ENCODE measurements at regions not wholly inside any gene's neighbourhood (a gene's known extent, or its start where the extent isn't known, plus 50 kb on each side); places are given as distances from the start of the nearest gene placed in this dataset.

- Histone ChIP-seq H3K27me3 (ENCODE audit: insufficient read depth) (no peaks in the 10 kb centered on the region), H2AFZ (ENCODE audit: low read depth) (no peak overlapping the region), H3K9me3 (no peaks in the 10 kb centered on the region), H3K9me2 (no peaks in the 10 kb centered on the region), H3K9ac (no peak overlapping the region), H3F3A (replicated peaks; ENCODE audit: insufficient read depth) (no peaks in the 10 kb centered on the region), H4K20me1 (ENCODE audit: insufficient read depth) (no peaks in the 10 kb centered on the region), H3K4me3 (ENCODE audit: low read depth in 2 of 2, low read length in 1 of 2) (no peak overlapping the region), H3K79me2 (ENCODE audit: insufficient read depth) (no peaks in the 10 kb centered on the region), H3K4me2 (no peak overlapping the region), H3K36me3 (replicated peaks in 1 of 2; ENCODE audit: control insufficient read depth in 1 of 2, insufficient read depth in 2 of 2, low read length in 1 of 2) (no peaks in the 10 kb centered on the region), H3K27ac (ENCODE audit: low read depth in 2 of 2, low read length in 1 of 2) (no peak overlapping the region), H3K4me1 (ENCODE audit: control insufficient read depth in 1 of 2, insufficient read depth in 2 of 2, low read depth in 1 of 2, low read length in 1 of 2) (no peaks in the 10 kb centered on the region)
- WGBS (ENCODE audit: low lambda C conversion rate): 64% methylated on average over 2 of the region's 2 CpGs
- CTCF ChIA-PET: interaction anchor here (1.1 kb wide), 1 partner anchor 13 kb away, joined by 3 read pairs; no protein-coding TSS in a partner anchor
- no peak for DNase-seq
- POLR2A ChIA-PET: no interaction called here
- TF ChIP-seq NRF1 (IDR thresholded peaks at IDR 0.05; ENCODE audit: low read depth, low read length) (no peak), ELF1 (IDR thresholded peaks at IDR 0.05) (no peak), POLR2AphosphoS5 (IDR thresholded peaks at IDR 0.05; ENCODE audit: low read depth, low read length) (no peak), REST (IDR thresholded peaks at IDR 0.05; ENCODE audit: low read depth, low read length) (no peak), RXRA (IDR thresholded peaks at IDR 0.05; ENCODE audit: borderline replicate concordance, low read depth) (no peak), FOXJ3 (CRISPR knock-in tag; IDR thresholded peaks at IDR 0.05) (no peak), TAF1 (IDR thresholded peaks at IDR 0.05; ENCODE audit: borderline replicate concordance, low read depth, low read length) (no peak), EZH2phosphoT487 (IDR thresholded peaks at IDR 0.05; ENCODE audit: borderline replicate concordance, low read depth) (no peak), MAX (IDR thresholded peaks at IDR 0.05; ENCODE audit: low read depth) (no peak)
- TF ChIP-seq, protein P1, sequence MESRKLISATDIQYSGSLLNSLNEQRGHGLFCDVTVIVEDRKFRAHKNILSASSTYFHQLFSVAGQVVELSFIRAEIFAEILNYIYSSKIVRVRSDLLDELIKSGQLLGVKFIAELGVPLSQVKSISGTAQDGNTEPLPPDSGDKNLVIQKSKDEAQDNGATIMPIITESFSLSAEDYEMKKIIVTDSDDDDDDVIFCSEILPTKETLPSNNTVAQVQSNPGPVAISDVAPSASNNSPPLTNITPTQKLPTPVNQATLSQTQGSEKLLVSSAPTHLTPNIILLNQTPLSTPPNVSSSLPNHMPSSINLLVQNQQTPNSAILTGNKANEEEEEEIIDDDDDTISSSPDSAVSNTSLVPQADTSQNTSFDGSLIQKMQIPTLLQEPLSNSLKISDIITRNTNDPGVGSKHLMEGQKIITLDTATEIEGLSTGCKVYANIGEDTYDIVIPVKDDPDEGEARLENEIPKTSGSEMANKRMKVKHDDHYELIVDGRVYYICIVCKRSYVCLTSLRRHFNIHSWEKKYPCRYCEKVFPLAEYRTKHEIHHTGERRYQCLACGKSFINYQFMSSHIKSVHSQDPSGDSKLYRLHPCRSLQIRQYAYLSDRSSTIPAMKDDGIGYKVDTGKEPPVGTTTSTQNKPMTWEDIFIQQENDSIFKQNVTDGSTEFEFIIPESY (IDR thresholded peaks at IDR 0.05; ENCODE audit: borderline replicate concordance, low read depth): no peak
Measured at GRCh38 chr6:104282581-104282980, 577.1 kb downstream of the HACE1 start.

DNA sequence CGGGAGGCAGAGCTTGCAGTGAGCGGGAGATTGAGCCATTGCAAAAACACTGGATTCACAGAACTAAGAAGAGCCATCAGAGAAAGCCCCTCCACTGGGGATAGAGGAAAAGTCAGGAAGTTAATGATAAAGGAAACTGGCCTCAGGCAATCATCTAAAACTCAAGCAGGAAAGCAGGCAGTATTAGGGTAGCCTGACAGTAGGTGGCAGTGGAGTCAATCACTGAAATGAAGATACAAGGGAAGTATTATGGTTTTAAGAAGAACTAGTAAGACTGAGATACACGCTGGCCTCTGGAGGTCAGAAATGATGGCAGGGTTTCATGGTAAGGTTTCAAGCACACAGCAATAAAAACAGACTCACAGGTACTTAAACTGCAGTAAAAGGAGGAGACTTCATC lies 578.3 kb downstream of the HACE1 start:
- Histone ChIP-seq H3K9ac (no peak overlapping the region), H3K4me3 (ENCODE audit: low read depth in 2 of 2, low read length in 1 of 2) (no peak overlapping the region), H3K27me3 (ENCODE audit: insufficient read depth) (no peaks in the 10 kb centered on the region), H3F3A (replicated peaks; ENCODE audit: insufficient read depth) (no peaks in the 10 kb centered on the region), H3K36me3 (replicated peaks in 1 of 2; ENCODE audit: control insufficient read depth in 1 of 2, insufficient read depth in 2 of 2, low read length in 1 of 2) (no peaks in the 10 kb centered on the region), H3K4me1 (ENCODE audit: control insufficient read depth in 1 of 2, insufficient read depth in 2 of 2, low read depth in 1 of 2, low read length in 1 of 2) (no peaks in the 10 kb centered on the region), H3K4me2 (no peak overlapping the region), H3K9me2 (no peaks in the 10 kb centered on the region), H2AFZ (ENCODE audit: low read depth) (no peak overlapping the region), H3K27ac (ENCODE audit: low read depth in 2 of 2, low read length in 1 of 2) (no peak overlapping the region), H4K20me1 (ENCODE audit: insufficient read depth) (no peaks in the 10 kb centered on the region), H3K79me2 (ENCODE audit: insufficient read depth) (no peaks in the 10 kb centered on the region), H3K9me3 (no peaks in the 10 kb centered on the region)
- TF ChIP-seq EZH2phosphoT487 (IDR thresholded peaks at IDR 0.05; ENCODE audit: borderline replicate concordance, low read depth): no peak
- no peak for TF ChIP-seq SIN3A (IDR thresholded peaks at IDR 0.05; ENCODE audit: borderline replicate concordance, low read depth, low read length)
- TF ChIP-seq TEAD4 (IDR thresholded peaks at IDR 0.05; ENCODE audit: borderline replicate concordance, insufficient read depth): no peak
- WGBS (ENCODE audit: low lambda C conversion rate): 46% methylated on average over 3 of the region's 3 CpGs
- ChIA-PET CTCF (no interaction called here), POLR2A (no interaction called here)
- no peak for DNase-seq
